Tibial nerve (tissue), 4 donors: ENCODE measurements at regions not wholly inside any gene's neighbourhood (a gene's known extent, or its start where the extent isn't known, plus 50 kb on each side); places are given as distances from the start of the nearest gene placed in this dataset.

Source experiments
- CTCF ChIP-seq, 5 experiments: fragments of 200-600 bp in 3 of 5; fragments of 450-650 bp in 2 of 5; sonication (generic) in 3 of 5; IDR thresholded peaks; one replicate each; pipeline ENCODE4 v1.5.1; 2016 to 2019; ENCODE audit warnings: antibody characterized with exemption in 5 of 5, mild to moderate bottlenecking in 3 of 5, moderate library complexity in 2 of 5
- EP300 ChIP-seq, 2 donors: sonication (generic); formaldehyde crosslinking; IDR thresholded peaks; one replicate each; pipeline ENCODE4 v1.6.1; 2017; ENCODE audit warnings: antibody characterized with exemption in 2 of 2, mild to moderate bottlenecking in 1 of 2
- POLR2A ChIP-seq, 2 donors: fragments of 450-650 bp; IDR thresholded peaks; one replicate each; pipeline ENCODE4 v1.6.1; 2017; ENCODE audit warnings: antibody characterized with exemption in 2 of 2, mild to moderate bottlenecking in 2 of 2, moderate library complexity in 2 of 2

- TF ChIP-seq CTCF (IDR thresholded peaks at IDR 0.05) (no peak), POLR2A (IDR thresholded peaks at IDR 0.05) (no peak), EP300 (IDR thresholded peaks at IDR 0.05) (no peak)
Measured at GRCh38 chr4:18214411-18215055, 193.0 kb upstream of the LCORL start.
